ENCODE measurements at regions not wholly inside any gene's neighbourhood (a gene's known extent, or its start where the extent isn't known, plus 50 kb on each side); places are given as distances from the start of the nearest gene placed in this dataset.

DNA sequence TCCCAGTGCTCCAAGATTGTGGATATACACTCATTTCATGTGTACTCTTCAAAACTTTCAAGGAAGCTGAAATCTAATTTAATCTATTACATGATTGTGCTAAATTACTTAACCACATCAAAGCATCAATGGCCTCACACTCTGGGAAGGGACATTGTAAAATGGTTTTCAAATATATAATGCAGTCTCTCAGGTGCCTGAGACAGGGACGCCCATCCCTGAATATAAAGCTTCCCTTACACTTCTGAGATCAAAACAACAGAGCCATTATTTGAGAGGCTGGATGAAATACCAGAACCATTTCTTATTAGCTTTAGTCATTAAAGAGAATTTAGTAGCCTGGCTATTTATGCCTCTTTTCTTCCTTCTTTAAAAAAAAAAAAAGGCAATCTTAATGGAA is 259.2 kb upstream of the NFIA start:
- no peak overlapping the region for H3K27ac Mint-ChIP-seq

DNA sequence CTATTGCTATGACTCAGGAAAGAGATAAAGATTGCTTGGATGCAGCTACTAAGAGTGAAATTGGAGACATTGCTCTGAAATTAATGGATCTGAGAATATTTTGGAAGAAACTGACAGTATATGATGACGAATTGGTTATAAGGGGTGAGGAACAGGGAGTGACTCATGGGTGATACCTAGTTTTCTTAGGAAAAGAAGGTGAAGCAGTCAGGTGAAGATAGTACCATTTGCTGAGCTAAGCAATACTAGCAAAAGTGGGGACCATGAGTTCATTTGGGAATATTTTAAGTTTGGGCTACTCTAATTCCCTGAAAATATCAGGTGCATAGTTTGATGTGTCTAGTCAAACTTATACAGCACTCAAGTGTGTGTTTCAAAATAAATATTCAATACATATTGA is 260.1 kb upstream of the NFIA start:
- no peaks in the 10 kb centered on the region for H3K9me3 ChIP-seq (ENCODE audit: control insufficient read depth in 2 of 2, low read length in 2 of 2)
- H3K4me3 Mint-ChIP-seq, result no peak overlapping the region

More for the DNA sequence above, 259.2 kb upstream of the NFIA start:
- no peaks in the 10 kb centered on the region for H3K4me1 ChIP-seq (ENCODE audit: control insufficient read depth, insufficient read depth, low read length, poor library complexity, severe bottlenecking)
- H3K4me3 ChIP-seq (ENCODE audit: low read depth, low read length), result no peak overlapping the region
- H3K9me3 Mint-ChIP-seq, result peaks cover 0 to 9% (median 3%) of the 10 kb centered on the region in 7 donors
- H3K27me3 Mint-ChIP-seq, result no peaks in the 10 kb centered on the region
- ATAC-seq (ENCODE audit: low read depth in 2 of 2) (no peak), DNase-seq (no peak)
- no peak overlapping the region for H3K27ac ChIP-seq (ENCODE audit: insufficient read depth, low read length, poor library complexity, severe bottlenecking)
- H3K9me3 ChIP-seq (ENCODE audit: control insufficient read depth in 2 of 2, low read length in 2 of 2), result no peaks in the 10 kb centered on the region
- no peaks in the 10 kb centered on the region for H3K27me3 ChIP-seq (ENCODE audit: control insufficient read depth, insufficient read depth, low read length)
- H3K36me3 Mint-ChIP-seq, result no peaks in the 10 kb centered on the region
- H3K36me3 ChIP-seq (ENCODE audit: control insufficient read depth, insufficient read depth, low read length), result no peaks in the 10 kb centered on the region
- H3K4me1 Mint-ChIP-seq, result no peaks in the 10 kb centered on the region
- no peak overlapping the region for H3K4me3 Mint-ChIP-seq

GRCh38 chr1:60821156-60821555 is 261.2 kb upstream of the NFIA start:
- no peaks in the 10 kb centered on the region for H3K36me3 Mint-ChIP-seq
- Histone ChIP-seq H3K27ac (ENCODE audit: insufficient read depth, low read length, poor library complexity, severe bottlenecking) (no peak overlapping the region), H3K27me3 (ENCODE audit: control insufficient read depth, insufficient read depth, low read length) (no peaks in the 10 kb centered on the region), H3K4me1 (ENCODE audit: control insufficient read depth, insufficient read depth, low read length, poor library complexity, severe bottlenecking) (no peaks in the 10 kb centered on the region), H3K9me3 (ENCODE audit: control insufficient read depth in 2 of 2, low read length in 2 of 2) (no peaks in the 10 kb centered on the region), H3K36me3 (ENCODE audit: control insufficient read depth, insufficient read depth, low read length) (no peaks in the 10 kb centered on the region), H3K4me3 (ENCODE audit: low read depth, low read length) (no peak overlapping the region)
- no peak overlapping the region for H3K27ac Mint-ChIP-seq
- H3K9me3 Mint-ChIP-seq, result peaks cover 0 to 3% (median 0%) of the 10 kb centered on the region in 7 donors
- no peaks in the 10 kb centered on the region for H3K27me3 Mint-ChIP-seq
- DNase-seq (no peak), ATAC-seq (ENCODE audit: low read depth in 2 of 2) (no peak)
- H3K4me1 Mint-ChIP-seq, result no peaks in the 10 kb centered on the region
- H3K4me3 Mint-ChIP-seq, result no peak overlapping the region

More for the DNA sequence above, 260.1 kb upstream of the NFIA start:
- H3K36me3 Mint-ChIP-seq, result no peaks in the 10 kb centered on the region
- no peaks in the 10 kb centered on the region for H3K27me3 Mint-ChIP-seq
- ATAC-seq (ENCODE audit: low read depth in 2 of 2) (no peak), DNase-seq (no peak)
- Histone ChIP-seq H3K4me3 (ENCODE audit: low read depth, low read length) (no peak overlapping the region), H3K27ac (ENCODE audit: insufficient read depth, low read length, poor library complexity, severe bottlenecking) (no peak overlapping the region), H3K36me3 (ENCODE audit: control insufficient read depth, insufficient read depth, low read length) (no peaks in the 10 kb centered on the region), H3K27me3 (ENCODE audit: control insufficient read depth, insufficient read depth, low read length) (no peaks in the 10 kb centered on the region), H3K4me1 (ENCODE audit: control insufficient read depth, insufficient read depth, low read length, poor library complexity, severe bottlenecking) (no peaks in the 10 kb centered on the region)
- H3K27ac Mint-ChIP-seq, result no peak overlapping the region
- peaks cover 0 to 9% (median 3%) of the 10 kb centered on the region in 7 donors for H3K9me3 Mint-ChIP-seq
- no peaks in the 10 kb centered on the region for H3K4me1 Mint-ChIP-seq

DNA sequence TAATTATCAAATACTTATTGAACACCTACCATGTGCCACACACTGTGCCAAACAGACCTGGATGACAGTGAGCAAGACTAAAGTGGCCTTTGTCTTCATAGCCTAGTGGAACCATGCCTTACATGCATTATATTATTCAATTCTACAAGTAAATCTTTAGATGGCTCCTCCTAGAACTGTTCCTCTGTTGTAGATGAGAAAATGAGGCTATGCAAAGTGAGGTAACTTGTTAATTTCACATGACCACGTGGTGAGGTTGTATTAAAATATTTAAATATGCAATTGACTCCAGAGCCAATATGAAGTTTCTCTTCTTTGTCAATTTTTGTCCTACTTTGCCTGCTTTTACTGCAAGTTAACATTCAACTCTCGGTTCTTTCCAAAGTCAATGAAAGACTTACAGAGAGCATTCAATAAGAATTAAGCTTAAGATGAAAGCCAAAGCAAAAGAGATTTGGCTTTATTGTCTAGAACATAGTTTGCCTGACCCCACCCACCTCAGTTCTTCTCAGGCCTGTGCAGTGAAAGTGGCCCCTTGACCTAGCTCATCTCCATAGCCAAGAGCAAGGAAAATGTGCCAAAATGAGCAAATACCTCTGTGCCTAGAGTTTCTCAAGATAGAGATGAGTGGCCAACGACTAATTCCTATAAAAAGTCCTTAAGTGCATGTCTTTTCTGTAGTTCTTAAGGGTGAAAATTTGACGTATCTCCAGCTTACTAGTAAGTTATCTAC is 263.2 kb upstream of the NFIA start:
- no peaks in the 10 kb centered on the region for H3K36me3 Mint-ChIP-seq

GRCh38 chr1:60813071-60813470 is 269.3 kb upstream of the NFIA start:
- Mint-ChIP-seq H3K27me3 (peaks cover 5% of the 10 kb centered on the region), H3K4me1 (no peaks in the 10 kb centered on the region), H3K36me3 (no peaks in the 10 kb centered on the region), H3K4me3 (no peak overlapping the region), H3K27ac (no peak overlapping the region), H3K9me3 (peaks cover 0 to 1% (median 0%) of the 10 kb centered on the region in 7 donors)
- Histone ChIP-seq H3K4me1 (ENCODE audit: control insufficient read depth, insufficient read depth, low read length, poor library complexity, severe bottlenecking) (no peaks in the 10 kb centered on the region), H3K27me3 (ENCODE audit: control insufficient read depth, insufficient read depth, low read length) (no peaks in the 10 kb centered on the region), H3K4me3 (ENCODE audit: low read depth, low read length) (no peak overlapping the region), H3K9me3 (ENCODE audit: control insufficient read depth in 2 of 2, low read length in 2 of 2) (no peaks in the 10 kb centered on the region), H3K36me3 (ENCODE audit: control insufficient read depth, insufficient read depth, low read length) (no peaks in the 10 kb centered on the region), H3K27ac (ENCODE audit: insufficient read depth, low read length, poor library complexity, severe bottlenecking) (no peak overlapping the region)
- DNase-seq, result no peak
- ATAC-seq (ENCODE audit: low read depth in 2 of 2), result no peak

More for the DNA sequence above, 263.2 kb upstream of the NFIA start:
- no peaks in the 10 kb centered on the region for H3K27me3 ChIP-seq (ENCODE audit: control insufficient read depth, insufficient read depth, low read length)
- DNase-seq (no peak), ATAC-seq (ENCODE audit: low read depth in 2 of 2) (no peak)
- no peak overlapping the region for H3K4me3 Mint-ChIP-seq
- no peaks in the 10 kb centered on the region for H3K9me3 ChIP-seq (ENCODE audit: control insufficient read depth in 2 of 2, low read length in 2 of 2)
- no peaks in the 10 kb centered on the region for H3K4me1 Mint-ChIP-seq
- H3K36me3 ChIP-seq (ENCODE audit: control insufficient read depth, insufficient read depth, low read length), result no peaks in the 10 kb centered on the region
- no peak overlapping the region for H3K27ac ChIP-seq (ENCODE audit: insufficient read depth, low read length, poor library complexity, severe bottlenecking)
- no peaks in the 10 kb centered on the region for H3K27me3 Mint-ChIP-seq
- H3K4me1 ChIP-seq (ENCODE audit: control insufficient read depth, insufficient read depth, low read length, poor library complexity, severe bottlenecking), result no peaks in the 10 kb centered on the region
- H3K4me3 ChIP-seq (ENCODE audit: low read depth, low read length), result no peak overlapping the region
- peaks cover 0 to 3% (median 0%) of the 10 kb centered on the region in 7 donors for H3K9me3 Mint-ChIP-seq
- H3K27ac Mint-ChIP-seq, result no peak overlapping the region

DNA sequence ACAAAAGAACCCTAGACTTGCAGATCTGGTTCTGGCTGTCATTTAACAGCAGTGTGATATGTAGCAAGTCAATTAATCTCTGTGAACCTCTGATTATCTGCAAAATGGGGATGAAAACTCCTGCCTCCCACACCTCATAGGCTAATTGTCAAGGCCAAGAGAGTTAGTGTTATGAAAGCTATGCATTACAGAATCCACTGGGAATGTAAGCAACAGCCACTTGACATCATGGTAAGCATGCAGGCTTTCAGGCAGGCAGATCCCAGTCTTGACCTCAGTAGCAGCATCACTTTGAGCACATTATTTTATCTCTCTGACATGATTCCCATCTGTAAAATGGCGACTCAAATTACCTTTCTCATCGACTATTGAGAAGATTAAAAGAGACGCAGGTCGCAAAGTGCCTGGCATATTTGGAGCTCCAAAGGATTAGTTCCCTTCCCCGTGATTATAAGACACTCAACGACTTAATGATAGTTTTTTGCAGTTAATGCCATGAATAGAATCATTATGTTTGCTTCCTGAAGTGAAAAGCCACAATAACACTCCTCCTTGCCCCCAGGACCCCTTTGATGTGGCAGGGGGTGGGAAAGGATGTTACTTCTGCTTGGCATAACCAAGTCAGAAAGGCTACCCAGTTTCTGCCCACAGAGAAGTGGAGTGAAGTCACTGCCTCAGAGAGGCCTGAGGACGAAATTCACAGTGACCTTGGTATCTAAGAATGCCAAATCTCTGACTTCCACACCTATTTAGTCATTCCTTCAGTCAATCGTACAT is 273.0 kb upstream of the NFIA start:
- H3K4me1 Mint-ChIP-seq, result no peaks in the 10 kb centered on the region
- H3K27ac ChIP-seq (ENCODE audit: insufficient read depth, low read length, poor library complexity, severe bottlenecking), result no peak overlapping the region
- H3K27me3 ChIP-seq (ENCODE audit: control insufficient read depth, insufficient read depth, low read length), result no peaks in the 10 kb centered on the region
- no peaks in the 10 kb centered on the region for H3K36me3 Mint-ChIP-seq
- peaks cover 8% of the 10 kb centered on the region for H3K27me3 Mint-ChIP-seq
- H3K4me1 ChIP-seq (ENCODE audit: control insufficient read depth, insufficient read depth, low read length, poor library complexity, severe bottlenecking), result no peaks in the 10 kb centered on the region
- no peak overlapping the region for H3K4me3 Mint-ChIP-seq
- no peaks in the 10 kb centered on the region for H3K9me3 ChIP-seq (ENCODE audit: control insufficient read depth in 2 of 2, low read length in 2 of 2)
- DNase-seq (no peak), ATAC-seq (ENCODE audit: low read depth in 2 of 2) (no peak)
- H3K27ac Mint-ChIP-seq, result no peak overlapping the region
- peaks cover 0 to 14% (median 4%) of the 10 kb centered on the region in 7 donors for H3K9me3 Mint-ChIP-seq
- H3K36me3 ChIP-seq (ENCODE audit: control insufficient read depth, insufficient read depth, low read length), result no peaks in the 10 kb centered on the region
- H3K4me3 ChIP-seq (ENCODE audit: low read depth, low read length), result no peak overlapping the region

- Mint-ChIP-seq H3K27ac (no peak overlapping the region), H3K4me3 (no peak overlapping the region), H3K36me3 (no peaks in the 10 kb centered on the region), H3K4me1 (no peaks in the 10 kb centered on the region), H3K9me3 (peaks cover 0 to 14% (median 4%) of the 10 kb centered on the region in 7 donors), H3K27me3 (peaks cover 8% of the 10 kb centered on the region)
- Histone ChIP-seq H3K4me1 (ENCODE audit: control insufficient read depth, insufficient read depth, low read length, poor library complexity, severe bottlenecking) (no peaks in the 10 kb centered on the region), H3K27me3 (ENCODE audit: control insufficient read depth, insufficient read depth, low read length) (no peaks in the 10 kb centered on the region), H3K36me3 (ENCODE audit: control insufficient read depth, insufficient read depth, low read length) (no peaks in the 10 kb centered on the region), H3K27ac (ENCODE audit: insufficient read depth, low read length, poor library complexity, severe bottlenecking) (no peak overlapping the region), H3K9me3 (ENCODE audit: control insufficient read depth in 2 of 2, low read length in 2 of 2) (no peaks in the 10 kb centered on the region), H3K4me3 (ENCODE audit: low read depth, low read length) (no peak overlapping the region)
- ATAC-seq (ENCODE audit: low read depth in 2 of 2), result no peak
- DNase-seq, result no peak
Measured at GRCh38 chr1:60808676-60809075, 273.7 kb upstream of the NFIA start.
